ENCODE measurements at regions not wholly inside any gene's neighbourhood (a gene's known extent, or its start where the extent isn't known, plus 50 kb on each side); places are given as distances from the start of the nearest gene placed in this dataset.

GRCh38 chr4:127211650-127212560 is 420.9 kb upstream of the INTU start:
- Mint-ChIP-seq H3K27me3 (no peaks in the 10 kb centered on the region), H3K4me1 (ENCODE audit: low read depth in 2 of 2) (no peaks in the 10 kb centered on the region)
- ATAC-seq, result no peak

GRCh38 chr4:127212701-127213100 is 420.1 kb upstream of the INTU start:
- no peaks in the 10 kb centered on the region for H3K36me3 Mint-ChIP-seq
- H3K9me3 Mint-ChIP-seq, result peaks cover 24% of the 10 kb centered on the region
- DNase-seq (ENCODE audit: low spot score), result no peak
- H3K27ac Mint-ChIP-seq, result no peak overlapping the region
- H3K27me3 Mint-ChIP-seq, result no peaks in the 10 kb centered on the region
- ATAC-seq, result no peak
- H3K4me1 Mint-ChIP-seq (ENCODE audit: low read depth in 2 of 2), result no peaks in the 10 kb centered on the region
- H3K4me3 Mint-ChIP-seq, result no peak overlapping the region

More at GRCh38 chr4:127211650-127212560, 420.9 kb upstream of the INTU start:
- H3K9me3 Mint-ChIP-seq, result peaks cover 26% of the 10 kb centered on the region
- no peak overlapping the region for H3K27ac Mint-ChIP-seq
- no peaks in the 10 kb centered on the region for H3K36me3 Mint-ChIP-seq
- no peak for DNase-seq (ENCODE audit: low spot score)
- H3K4me3 Mint-ChIP-seq, result no peak overlapping the region

DNA sequence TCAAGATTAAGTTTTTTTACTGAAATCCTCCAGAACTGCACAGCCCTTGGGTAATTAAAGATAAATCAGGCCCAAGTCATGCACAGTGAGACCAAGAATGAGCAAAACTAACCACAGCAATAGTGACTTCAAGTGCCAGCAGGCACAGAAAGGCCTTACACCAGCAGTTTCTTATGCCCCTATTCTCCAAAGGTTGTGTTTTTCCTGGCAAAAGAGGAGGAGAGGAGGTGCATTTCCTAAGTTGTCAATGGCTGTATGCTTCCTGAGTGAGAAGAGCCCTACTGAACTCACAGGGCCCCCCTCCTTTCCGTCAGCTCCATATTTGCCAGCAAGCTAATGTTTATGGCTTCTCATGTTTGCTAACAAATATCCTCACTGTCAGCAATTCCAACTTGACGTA is 418.7 kb upstream of the INTU start:
- H3K4me1 Mint-ChIP-seq (ENCODE audit: low read depth in 2 of 2), result no peaks in the 10 kb centered on the region
- peaks cover 24% of the 10 kb centered on the region for H3K9me3 Mint-ChIP-seq
- no peak overlapping the region for H3K27ac Mint-ChIP-seq
- H3K27me3 Mint-ChIP-seq, result no peaks in the 10 kb centered on the region
- DNase-seq (ENCODE audit: low spot score), result no peak
- no peaks in the 10 kb centered on the region for H3K36me3 Mint-ChIP-seq
- no peak overlapping the region for H3K4me3 Mint-ChIP-seq
- ATAC-seq, result no peak

- H3K4me1 Mint-ChIP-seq (ENCODE audit: low read depth in 2 of 2), result no peaks in the 10 kb centered on the region
- no peaks in the 10 kb centered on the region for H3K27me3 Mint-ChIP-seq
- H3K27ac Mint-ChIP-seq, result no peak overlapping the region
- H3K4me3 Mint-ChIP-seq, result no peak overlapping the region
- peaks cover 22% of the 10 kb centered on the region for H3K9me3 Mint-ChIP-seq
- H3K36me3 Mint-ChIP-seq, result no peaks in the 10 kb centered on the region
- ATAC-seq (no peak), DNase-seq (ENCODE audit: low spot score) (no peak)
These were observed 417.8 kb upstream of the INTU start for GRCh38 chr4:127214931-127215330.

DNA sequence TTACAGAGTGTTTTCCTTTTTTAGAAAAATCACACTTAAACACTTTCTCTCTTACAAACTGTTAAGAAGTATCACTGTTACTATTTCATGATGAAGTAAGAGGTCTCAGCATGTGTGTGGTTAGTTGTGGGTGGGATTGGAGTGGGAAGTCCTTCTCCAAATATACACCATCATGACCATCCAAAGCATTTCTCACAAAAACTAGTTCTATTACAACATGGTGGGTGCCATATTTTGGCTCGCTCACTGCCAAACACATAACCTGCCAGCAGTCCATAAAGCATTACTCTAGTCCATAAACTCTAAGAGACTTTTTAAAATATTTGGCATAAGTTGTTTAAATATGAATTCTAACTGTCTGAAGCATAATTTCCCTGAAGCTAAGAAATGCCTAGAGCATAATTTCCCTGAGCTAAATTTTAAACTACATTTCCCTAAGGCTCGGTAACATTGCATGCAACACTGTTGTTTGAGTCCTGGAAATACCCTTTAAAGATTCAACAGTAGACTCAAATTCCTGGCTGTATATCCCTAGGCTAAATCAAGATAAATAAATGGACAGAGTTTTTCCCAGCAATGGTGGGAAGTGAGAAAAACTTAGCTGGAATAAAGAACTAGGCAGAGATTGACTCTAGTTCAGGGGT is 415.0 kb upstream of the INTU start:
- Mint-ChIP-seq H3K4me1 (ENCODE audit: low read depth in 2 of 2) (no peaks in the 10 kb centered on the region), H3K27ac (no peak overlapping the region), H3K9me3 (peaks cover 21% of the 10 kb centered on the region), H3K4me3 (no peak overlapping the region), H3K27me3 (no peaks in the 10 kb centered on the region), H3K36me3 (no peaks in the 10 kb centered on the region)
- ATAC-seq (no peak), DNase-seq (ENCODE audit: low spot score) (no peak)

GRCh38 chr4:127219232-127219631 is 413.5 kb upstream of the INTU start:
- H3K4me3 Mint-ChIP-seq, result no peak overlapping the region
- ATAC-seq (no peak), DNase-seq (ENCODE audit: low spot score) (no peak)
- no peak overlapping the region for H3K27ac Mint-ChIP-seq
- H3K9me3 Mint-ChIP-seq, result peaks cover 30% of the 10 kb centered on the region
- no peaks in the 10 kb centered on the region for H3K27me3 Mint-ChIP-seq
- no peaks in the 10 kb centered on the region for H3K36me3 Mint-ChIP-seq
- no peaks in the 10 kb centered on the region for H3K4me1 Mint-ChIP-seq (ENCODE audit: low read depth in 2 of 2)

DNA sequence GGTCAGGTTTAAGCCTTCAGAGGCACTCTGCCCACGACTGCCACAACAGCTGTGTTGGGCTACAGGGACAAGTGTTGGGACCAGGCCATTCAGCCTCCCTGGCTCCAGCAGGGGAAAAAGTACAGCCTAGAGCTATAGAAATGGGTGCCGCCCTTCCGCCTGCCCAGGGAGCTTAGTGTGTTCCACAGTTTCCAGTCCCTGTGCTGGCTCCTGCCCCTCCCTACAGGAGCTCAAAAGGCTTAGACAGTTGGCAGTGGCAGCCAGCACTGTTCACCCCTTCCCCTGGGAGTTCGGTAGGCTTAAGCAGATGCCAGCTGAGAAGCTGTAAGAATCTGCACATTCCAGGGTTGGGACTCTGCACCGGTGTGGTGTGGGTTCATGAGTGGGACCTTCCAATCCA is 408.2 kb upstream of the INTU start:
- Mint-ChIP-seq H3K9me3 (peaks cover 17% of the 10 kb centered on the region), H3K27me3 (no peaks in the 10 kb centered on the region), H3K27ac (no peak overlapping the region), H3K4me3 (no peak overlapping the region), H3K36me3 (no peaks in the 10 kb centered on the region), H3K4me1 (ENCODE audit: low read depth in 2 of 2) (no peaks in the 10 kb centered on the region)
- ATAC-seq (peak in 1 of 2 donors; percentile 24), DNase-seq (ENCODE audit: low spot score) (no peak)

DNA sequence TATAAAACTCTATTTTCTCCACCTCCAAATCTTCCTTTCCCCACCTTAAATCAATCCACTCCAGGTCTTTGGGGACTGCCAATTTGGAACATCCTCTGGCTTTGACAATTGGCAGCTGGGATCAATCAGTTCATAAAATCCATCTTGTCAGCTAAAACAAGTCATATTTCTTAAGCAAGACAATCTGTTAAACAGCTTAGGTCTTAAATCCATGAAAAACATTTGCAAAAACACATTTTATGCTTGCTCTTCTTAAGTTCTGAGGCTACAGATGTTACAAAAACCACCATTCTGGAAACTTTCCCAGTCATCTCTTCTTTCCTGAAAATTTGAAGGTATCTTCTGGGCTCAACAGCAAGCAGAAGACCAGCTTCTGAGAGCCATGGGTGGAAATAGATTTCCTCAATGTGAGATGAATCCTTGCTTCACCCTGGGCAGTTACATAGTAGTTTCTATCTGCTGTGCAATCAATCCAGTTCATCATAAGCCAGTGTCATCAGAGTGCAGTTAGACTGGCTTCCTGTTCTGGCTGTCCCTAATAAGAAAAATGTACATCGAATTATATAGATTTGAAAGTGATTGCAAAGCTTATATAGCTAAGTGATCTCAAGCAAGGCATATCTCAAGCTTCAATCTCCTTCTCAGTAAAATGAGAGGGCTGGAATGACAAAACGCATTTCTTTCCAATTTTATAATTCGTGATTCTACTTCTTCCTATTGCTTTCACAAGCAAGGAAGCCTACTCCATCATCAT is 402.7 kb upstream of the INTU start:
- ATAC-seq (no peak), DNase-seq (ENCODE audit: low spot score) (no peak)
- no peak overlapping the region for H3K4me3 Mint-ChIP-seq

DNA sequence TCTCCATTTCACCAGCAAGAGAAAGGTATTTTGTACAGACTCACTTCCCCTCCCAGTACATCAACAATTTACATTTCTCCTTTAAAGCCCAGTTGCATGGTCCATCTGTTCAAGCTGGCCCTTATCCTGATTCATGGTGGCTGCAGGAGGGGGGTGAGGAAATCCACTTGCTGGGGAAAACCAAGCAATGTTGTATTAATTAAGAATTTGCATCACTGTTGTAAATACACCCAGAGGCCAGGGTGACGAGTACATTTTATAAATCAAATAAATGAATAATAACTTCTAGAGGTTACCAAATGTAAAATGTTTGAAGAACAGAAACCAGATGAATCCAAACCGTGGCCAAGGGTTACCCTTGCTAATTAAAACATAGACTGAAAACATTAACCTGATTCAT is 395.9 kb upstream of the INTU start:
- Mint-ChIP-seq H3K9me3 (peaks cover 8% of the 10 kb centered on the region), H3K27me3 (no peaks in the 10 kb centered on the region), H3K27ac (no peak overlapping the region), H3K36me3 (no peaks in the 10 kb centered on the region), H3K4me1 (ENCODE audit: low read depth in 2 of 2) (no peaks in the 10 kb centered on the region), H3K4me3 (no peak overlapping the region)
- no peak for ATAC-seq
- DNase-seq (ENCODE audit: low spot score), result no peak

More for the DNA sequence above, 402.7 kb upstream of the INTU start:
- Mint-ChIP-seq H3K9me3 (peaks cover 11% of the 10 kb centered on the region), H3K36me3 (no peaks in the 10 kb centered on the region), H3K27ac (no peak overlapping the region), H3K4me1 (ENCODE audit: low read depth in 2 of 2) (no peaks in the 10 kb centered on the region), H3K27me3 (no peaks in the 10 kb centered on the region)

- no peak overlapping the region for H3K4me3 Mint-ChIP-seq
- H3K27me3 Mint-ChIP-seq, result no peaks in the 10 kb centered on the region
- H3K4me1 Mint-ChIP-seq (ENCODE audit: low read depth in 2 of 2), result no peaks in the 10 kb centered on the region
- H3K36me3 Mint-ChIP-seq, result no peaks in the 10 kb centered on the region
- H3K9me3 Mint-ChIP-seq, result peaks cover 12% of the 10 kb centered on the region
- no peak overlapping the region for H3K27ac Mint-ChIP-seq
- ATAC-seq (no peak), DNase-seq (ENCODE audit: low spot score) (no peak)
These were observed 395.2 kb upstream of the INTU start for GRCh38 chr4:127237581-127237980.

- Mint-ChIP-seq H3K9me3 (peaks cover 9% of the 10 kb centered on the region), H3K27ac (no peak overlapping the region), H3K36me3 (no peaks in the 10 kb centered on the region), H3K4me1 (ENCODE audit: low read depth in 2 of 2) (no peaks in the 10 kb centered on the region), H3K4me3 (no peak overlapping the region), H3K27me3 (no peaks in the 10 kb centered on the region)
- ATAC-seq (no peak), DNase-seq (ENCODE audit: low spot score) (no peak)
These were observed 393.7 kb upstream of the INTU start for GRCh38 chr4:127238956-127239475.

DNA sequence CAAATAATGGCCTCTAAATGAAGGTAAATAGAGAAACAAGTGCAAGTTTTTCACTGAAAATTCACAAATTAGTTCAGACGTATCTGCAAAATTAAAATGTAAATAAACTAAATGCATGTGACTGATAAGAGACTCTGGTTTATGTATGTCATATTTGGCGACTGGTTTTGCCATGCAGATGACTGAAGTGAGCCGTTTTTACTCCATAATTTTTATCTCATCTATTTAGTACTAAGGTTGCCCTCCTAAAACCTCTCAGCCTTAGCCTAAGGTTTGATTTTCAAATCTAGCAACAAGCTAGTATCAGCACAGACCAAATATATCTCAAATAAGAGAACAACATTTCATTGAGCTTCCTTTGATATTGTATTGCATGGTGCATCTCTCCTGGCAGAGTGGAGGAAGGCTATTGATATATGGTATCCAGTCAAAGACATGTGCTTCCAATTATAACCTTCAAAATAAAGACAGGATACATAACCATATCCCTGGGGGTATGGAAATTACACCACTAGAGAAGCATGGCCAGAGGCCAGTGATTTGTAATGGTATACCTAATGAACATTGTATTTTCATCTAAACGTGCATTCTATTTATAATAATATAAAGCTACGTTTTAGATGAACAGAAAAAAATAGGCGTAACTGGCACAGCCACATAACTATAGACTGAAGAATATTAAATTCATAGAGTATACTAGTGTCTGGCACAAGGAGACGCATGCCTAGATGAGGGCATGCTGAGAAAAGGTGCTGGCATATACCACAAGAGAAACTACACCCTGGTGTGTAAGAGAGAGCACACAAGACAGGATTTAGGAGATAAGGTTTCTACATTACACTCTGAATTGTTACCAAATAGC is 392.6 kb upstream of the INTU start:
- H3K36me3 Mint-ChIP-seq, result no peaks in the 10 kb centered on the region
- H3K9me3 Mint-ChIP-seq, result peaks cover 10% of the 10 kb centered on the region
- H3K27me3 Mint-ChIP-seq, result no peaks in the 10 kb centered on the region
- no peak for DNase-seq (ENCODE audit: low spot score)
- H3K4me3 Mint-ChIP-seq, result no peak overlapping the region
- no peaks in the 10 kb centered on the region for H3K4me1 Mint-ChIP-seq (ENCODE audit: low read depth in 2 of 2)
- no peak for ATAC-seq
- no peak overlapping the region for H3K27ac Mint-ChIP-seq

DNA sequence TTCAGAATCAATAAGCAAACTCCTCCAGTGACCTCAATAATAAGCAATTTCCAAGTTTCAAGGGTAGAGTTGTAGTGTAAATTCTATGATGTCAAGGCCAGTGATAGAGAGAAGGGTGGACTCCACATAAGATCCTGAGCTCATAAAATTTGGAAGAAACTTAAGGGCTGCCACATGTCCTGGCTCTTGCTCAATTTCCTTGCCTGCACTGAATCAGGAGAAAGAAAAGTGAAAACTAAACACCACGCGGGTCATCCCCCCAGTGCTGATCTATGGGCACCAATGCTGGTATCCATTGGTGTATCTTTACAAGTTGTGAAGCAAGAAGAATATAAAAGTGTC is 392.0 kb upstream of the INTU start:
- no peak for DNase-seq (ENCODE audit: low spot score)
- Mint-ChIP-seq H3K9me3 (peaks cover 11% of the 10 kb centered on the region), H3K4me1 (ENCODE audit: low read depth in 2 of 2) (no peaks in the 10 kb centered on the region), H3K36me3 (no peaks in the 10 kb centered on the region), H3K27ac (no peak overlapping the region), H3K27me3 (no peaks in the 10 kb centered on the region), H3K4me3 (no peak overlapping the region)
- no peak for ATAC-seq

Measured in natural killer cell treated with Interleukin-12 subunit alpha and Interleukin-12 subunit beta and Interleukin-15 and Interleukin-18, amount 100 ng/mL, for 72 hours (primary cell).